H1 (cell line): ENCODE measurements at regions not wholly inside any gene's neighbourhood (a gene's known extent, or its start where the extent isn't known, plus 50 kb on each side); places are given as distances from the start of the nearest gene placed in this dataset.

Source experiments
- CTCF ChIA-PET: fragments of 300-600 bp; sonication (Branson Sonifier 250); formaldehyde crosslinking; loops from one replicate; lab custom pipeline; 2021; ENCODE audit not compliant: partially characterized antibody; lab: Charles Lee
- POLR2A ChIA-PET: fragments of 300-600 bp; sonication (Branson Sonifier 250); formaldehyde crosslinking; loops from one replicate; lab custom pipeline; 2021; ENCODE audit warnings: inconsistent platforms; ENCODE audit not compliant: partially characterized antibody; lab: Charles Lee
- DNase-seq, 2 experiments: peaks; one replicate each; pipeline versions ENCODE4 v3.0.0 to v3.0.0-alpha.2; 2010 to 2022; ENCODE audit warnings: low spot score in 2 of 2, low read depth in 1 of 2, mixed read lengths in 1 of 2
- FAIRE-seq: peaks from 2 replicates; lab custom pipeline; 2011; peaks lifted over from hg19 to GRCh38; lab: Jason Lieb, UNC
- H2AFZ ChIP-seq: 2 replicates; pipeline ENCODE4 v1.8.1; 2012; ENCODE audit warnings: low read length, inconsistent platforms
- H2AK5ac ChIP-seq: 2 replicates; pipeline ENCODE4 v1.6.1; 2013; ENCODE audit warnings: low read depth, low read length
- H2BK120ac ChIP-seq: replicated peaks from 2 replicates; pipeline ENCODE3; 2013; ENCODE audit warnings: low read depth, low read length, inconsistent platforms
- H2BK12ac ChIP-seq: 2 replicates; pipeline ENCODE4 v1.6.1; 2013; ENCODE audit warnings: low read depth, low read length
- H2BK15ac ChIP-seq: 2 replicates; pipeline ENCODE4 v1.6.1; 2013; ENCODE audit warnings: low read length
- H2BK20ac ChIP-seq: 2 replicates; pipeline ENCODE4 v1.6.1; 2013; ENCODE audit warnings: low read length
- H2BK5ac ChIP-seq: 2 replicates; pipeline ENCODE4 v1.6.1; 2013; ENCODE audit warnings: low read depth, low read length
- H3K14ac ChIP-seq: 2 replicates; pipeline ENCODE4 v1.6.1; 2013; ENCODE audit warnings: inconsistent platforms; ENCODE audit not compliant: insufficient read length
- H3K18ac ChIP-seq: 2 replicates; pipeline ENCODE4 v1.6.1; 2013; ENCODE audit warnings: low read length; ENCODE audit errors: extremely low read depth
- H3K23ac ChIP-seq: 2 replicates; pipeline ENCODE4 v1.6.1; 2013; ENCODE audit warnings: inconsistent platforms; ENCODE audit not compliant: insufficient read length
- H3K23me2 ChIP-seq: 2 replicates; pipeline ENCODE4 v1.6.1; 2013; ENCODE audit warnings: low read depth, low read length
- H3K27ac ChIP-seq: 2 replicates; pipeline ENCODE4 v1.6.1; 2011; ENCODE audit warnings: low read depth, low read length, inconsistent platforms
- H3K27me3 ChIP-seq, 4 experiments: replicated peaks in 1 of 4; 1 replicate in 1 of 4; 2 replicates in 3 of 4; pipeline versions ENCODE4 v1.6.1 to v1.8.1; 2011 to 2013; ENCODE audit warnings: low read length in 3 of 4, mild to moderate bottlenecking in 3 of 4, inconsistent platforms in 2 of 4, mixed read lengths in 2 of 4, moderate library complexity in 1 of 4; ENCODE audit not compliant: control insufficient read depth in 3 of 4, insufficient read depth in 3 of 4; ENCODE audit errors: extremely low read depth in 1 of 4
- H3K36me3 ChIP-seq, 4 experiments: 2 replicates each; pipeline versions ENCODE4 v1.6.1 to v1.8.1; 2011 to 2013; ENCODE audit warnings: mild to moderate bottlenecking in 4 of 4, low read length in 3 of 4, moderate library complexity in 2 of 4, control low read depth in 1 of 4, inconsistent platforms in 1 of 4; ENCODE audit not compliant: insufficient read depth in 4 of 4, control insufficient read depth in 2 of 4
- H3K4ac ChIP-seq: replicated peaks from 2 replicates; pipeline ENCODE3; 2013; ENCODE audit warnings: low read length, low read depth, mixed read lengths, inconsistent platforms; ENCODE audit not compliant: insufficient read length
- H3K4me1 ChIP-seq, 4 experiments: replicated peaks in 1 of 4; 1 replicate in 1 of 4; 2 replicates in 3 of 4; pipeline versions ENCODE4 v1.6.1 to v1.8.1; 2011 to 2013; ENCODE audit warnings: low read length in 3 of 4, inconsistent platforms in 2 of 4, mixed read lengths in 1 of 4; ENCODE audit not compliant: insufficient read depth in 4 of 4, control insufficient read depth in 3 of 4
- H3K4me2 ChIP-seq, 2 experiments: 2 replicates each; pipeline versions ENCODE4 v1.6.1 to v1.8.1; 2011 to 2013; ENCODE audit warnings: low read depth in 2 of 2, low read length in 2 of 2, control low read depth in 1 of 2, inconsistent platforms in 1 of 2, mild to moderate bottlenecking in 1 of 2; ENCODE audit not compliant: insufficient read depth in 1 of 2
- H3K4me3 ChIP-seq, 4 experiments: fragments of 200-600, 300-600 bp in 1 of 4; sonication (generic), shearing (Covaris generic), sonication (Bioruptor Twin) in 1 of 4; 2 replicates each; pipeline versions ENCODE4 v1.5.1 to v1.8.1; 2011 to 2016; ENCODE audit warnings: low read length in 4 of 4, low read depth in 3 of 4, control low read depth in 2 of 4, inconsistent platforms in 2 of 4, mild to moderate bottlenecking in 2 of 4, mixed read lengths in 1 of 4, moderate library complexity in 1 of 4; ENCODE audit not compliant: insufficient read depth in 2 of 4; ENCODE audit errors: extremely low read depth in 1 of 4
- H3K56ac ChIP-seq: replicated peaks from 2 replicates; pipeline ENCODE3; 2013; ENCODE audit warnings: low read depth, mild to moderate bottlenecking, mixed read lengths, low read length, inconsistent platforms; ENCODE audit not compliant: insufficient read length
- H3K79me1 ChIP-seq: 2 replicates; pipeline ENCODE4 v1.6.1; 2013; ENCODE audit warnings: low read depth, low read length, control low read depth
- H3K79me2 ChIP-seq, 2 experiments: 2 replicates each; pipeline versions ENCODE4 v1.6.1 to v1.8.1; 2012 to 2013; ENCODE audit warnings: low read length in 2 of 2, mild to moderate bottlenecking in 2 of 2, inconsistent platforms in 1 of 2; ENCODE audit not compliant: insufficient read depth in 2 of 2, control insufficient read depth in 1 of 2
- H3K9ac ChIP-seq, 4 experiments: replicated peaks in 1 of 4; 1 replicate in 1 of 4; 2 replicates in 3 of 4; pipeline versions ENCODE4 v1.6.1 to v1.8.1; 2011 to 2013; ENCODE audit warnings: low read depth in 3 of 4, low read length in 3 of 4, control low read depth in 2 of 4, mild to moderate bottlenecking in 2 of 4, moderate library complexity in 2 of 4, inconsistent platforms in 1 of 4; ENCODE audit errors: extremely low read depth in 1 of 4
- H3K9me3 ChIP-seq, 2 experiments: 2 replicates each; pipeline versions ENCODE4 v1.6.1 to v1.8.1; 2012 to 2013; ENCODE audit warnings: mild to moderate bottlenecking in 2 of 2, moderate library complexity in 2 of 2, control low read depth in 1 of 2, inconsistent platforms in 1 of 2, low read depth in 1 of 2, low read length in 1 of 2, mixed read lengths in 1 of 2; ENCODE audit not compliant: insufficient read depth in 2 of 2
- H4K20me1 ChIP-seq, 2 experiments: replicated peaks in 1 of 2; 2 replicates each; pipeline versions ENCODE3 to v1.8.1; 2011 to 2013; ENCODE audit warnings: inconsistent platforms in 2 of 2, low read length in 2 of 2, mild to moderate bottlenecking in 1 of 2; ENCODE audit not compliant: insufficient read depth in 2 of 2, control insufficient read depth in 1 of 2
- H4K5ac ChIP-seq: 2 replicates; pipeline ENCODE4 v1.6.1; 2013; ENCODE audit warnings: low read length, low read depth, mixed read lengths, inconsistent platforms; ENCODE audit not compliant: insufficient read length
- H4K8ac ChIP-seq: 2 replicates; pipeline ENCODE4 v1.8.0; 2013; ENCODE audit warnings: mild to moderate bottlenecking, moderate library complexity, low read length, inconsistent platforms; ENCODE audit not compliant: insufficient read depth; ENCODE audit errors: extremely low read depth
- H4K91ac ChIP-seq: replicated peaks from 2 replicates; pipeline ENCODE3; 2013; ENCODE audit warnings: low read length, mixed read lengths, inconsistent platforms; ENCODE audit not compliant: insufficient read length
- CBX8 ChIP-seq: fragments of 300-800, 300-1000 bp; sonication (generic); IDR thresholded peaks from 2 replicates; pipeline ENCODE4 v1.7.1; 2016; ENCODE audit warnings: low read depth, low read length, borderline replicate concordance
- KDM4A ChIP-seq: IDR thresholded peaks from one replicate; pipeline ENCODE4 v1.7.1; 2012; ENCODE audit warnings: low read depth, mild to moderate bottlenecking, moderate library complexity, low read length, inconsistent platforms; ENCODE audit not compliant: severe bottlenecking
- WGBS, 2 experiments: shearing (Covaris generic) in 1 of 2; methylation state at CpG; one replicate each; pipeline versions ENCODE4 v1.1.6 to v1.1.7; 2013 to 2015; ENCODE audit warnings: low lambda C conversion rate in 2 of 2, mixed read lengths in 2 of 2, inconsistent platforms in 1 of 2, low coverage in 1 of 2, missing lambda C conversion rate in 1 of 2; ENCODE audit not compliant: insufficient replicate concordance in 2 of 2, insufficient coverage in 1 of 2, insufficient read length in 1 of 2; ENCODE audit errors: extremely low coverage in 1 of 2, missing lambda C conversion rate in 1 of 2; 5-methylcytosine and 5-hydroxymethylcytosine counted together

DNA sequence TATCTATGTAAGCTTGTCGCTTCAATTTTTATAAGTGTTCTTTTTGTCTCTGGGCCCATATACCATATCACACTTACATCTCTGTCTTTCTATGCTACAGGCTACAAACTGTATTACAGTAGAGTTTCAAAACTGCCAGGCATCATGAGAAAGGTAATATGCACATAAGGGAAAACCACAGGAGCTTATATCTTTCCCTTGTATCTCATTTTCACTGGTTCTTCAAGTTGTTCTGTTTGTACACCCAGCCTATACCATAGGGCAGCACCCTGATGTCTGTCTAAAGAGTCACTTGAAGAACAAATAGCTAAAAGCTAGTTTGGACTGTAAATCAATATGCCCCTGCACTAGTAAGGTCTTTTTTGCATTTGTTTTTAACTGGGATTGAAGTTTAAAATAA lies 366.7 kb downstream of the FIGN start:
- no peaks in the 10 kb centered on the region for H3K79me1 ChIP-seq
- H3K4me2 ChIP-seq: no peak overlapping the region
- 88% methylated on average over 1 of the region's 1 CpG; no CpG with 5 or more reads in 1 of the 2 experiments for WGBS, 2 experiments
- no peak for TF ChIP-seq CBX8
- no peak for TF ChIP-seq KDM4A

More for the DNA sequence above, 366.7 kb downstream of the FIGN start:
- no peak overlapping the region for H2AFZ ChIP-seq
- no peak overlapping the region for H3K14ac ChIP-seq
- H2BK5ac ChIP-seq: no peak overlapping the region
- H3K36me3 ChIP-seq: no peaks in the 10 kb centered on the region
- no peak overlapping the region for H3K56ac ChIP-seq
- H3K9me3 ChIP-seq: no peaks in the 10 kb centered on the region
- H2BK120ac ChIP-seq: no peak overlapping the region
- no peaks in the 10 kb centered on the region for H3K23me2 ChIP-seq
- H3K27ac ChIP-seq: no peak overlapping the region
- ChIA-PET CTCF (interaction anchor here (0.7 to 2.2 kb wide), 5 partner anchors 22 to 1084 kb away, joined by 3 to 5 read pairs (median 3); no protein-coding TSS in a partner anchor), POLR2A (no interaction called here)
- no peak overlapping the region for H4K91ac ChIP-seq
- H4K8ac ChIP-seq: no peak overlapping the region
- no peak overlapping the region for H3K18ac ChIP-seq
- FAIRE-seq: no peak
- no peaks in the 10 kb centered on the region for H3K4me1 ChIP-seq
- H4K20me1 ChIP-seq: no peaks in the 10 kb centered on the region
- H3K4me3 ChIP-seq: no peak overlapping the region
- H3K23ac ChIP-seq: no peak overlapping the region
- H2BK20ac ChIP-seq: no peak overlapping the region
- H3K27me3 ChIP-seq: no peaks in the 10 kb centered on the region
- no peaks in the 10 kb centered on the region for H3K79me2 ChIP-seq
- no peak overlapping the region for H3K9ac ChIP-seq
- DNase-seq: no peak
- no peak overlapping the region for H2AK5ac ChIP-seq
- H2BK12ac ChIP-seq: no peak overlapping the region
- H3K4ac ChIP-seq: no peak overlapping the region
- H4K5ac ChIP-seq: no peak overlapping the region
- no peak overlapping the region for H2BK15ac ChIP-seq
